ENCODE measurements at regions not wholly inside any gene's neighbourhood (a gene's known extent, or its start where the extent isn't known, plus 50 kb on each side); places are given as distances from the start of the nearest gene placed in this dataset.

DNA sequence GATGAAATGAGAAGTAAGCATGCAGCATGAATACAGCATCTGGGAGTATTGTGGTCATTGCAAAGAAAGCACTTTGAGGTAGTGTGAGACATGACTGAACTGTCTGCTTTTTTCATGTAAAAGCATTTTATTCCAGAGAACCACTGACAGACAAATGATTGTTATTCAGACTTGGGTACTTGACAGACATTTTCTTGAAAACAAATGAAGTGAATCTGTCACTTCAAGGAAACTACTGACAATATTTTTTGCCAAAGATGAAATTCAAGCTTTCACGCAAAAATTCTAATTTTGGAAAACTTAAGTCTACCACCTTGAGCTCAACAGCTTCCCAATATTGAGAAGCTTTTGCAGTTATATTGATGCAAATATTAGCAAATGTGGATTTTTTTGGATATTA lies 255.7 kb downstream of the ARL6IP6 start:
- no peaks in the 10 kb centered on the region for H3K79me2 ChIP-seq (ENCODE audit: insufficient read depth, low read depth)
- no peak overlapping the region for H3K27ac ChIP-seq
- TF ChIP-seq, protein P1, sequence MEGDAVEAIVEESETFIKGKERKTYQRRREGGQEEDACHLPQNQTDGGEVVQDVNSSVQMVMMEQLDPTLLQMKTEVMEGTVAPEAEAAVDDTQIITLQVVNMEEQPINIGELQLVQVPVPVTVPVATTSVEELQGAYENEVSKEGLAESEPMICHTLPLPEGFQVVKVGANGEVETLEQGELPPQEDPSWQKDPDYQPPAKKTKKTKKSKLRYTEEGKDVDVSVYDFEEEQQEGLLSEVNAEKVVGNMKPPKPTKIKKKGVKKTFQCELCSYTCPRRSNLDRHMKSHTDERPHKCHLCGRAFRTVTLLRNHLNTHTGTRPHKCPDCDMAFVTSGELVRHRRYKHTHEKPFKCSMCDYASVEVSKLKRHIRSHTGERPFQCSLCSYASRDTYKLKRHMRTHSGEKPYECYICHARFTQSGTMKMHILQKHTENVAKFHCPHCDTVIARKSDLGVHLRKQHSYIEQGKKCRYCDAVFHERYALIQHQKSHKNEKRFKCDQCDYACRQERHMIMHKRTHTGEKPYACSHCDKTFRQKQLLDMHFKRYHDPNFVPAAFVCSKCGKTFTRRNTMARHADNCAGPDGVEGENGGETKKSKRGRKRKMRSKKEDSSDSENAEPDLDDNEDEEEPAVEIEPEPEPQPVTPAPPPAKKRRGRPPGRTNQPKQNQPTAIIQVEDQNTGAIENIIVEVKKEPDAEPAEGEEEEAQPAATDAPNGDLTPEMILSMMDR (conservative IDR thresholded peaks at IDR 0.05; ENCODE audit: low read depth, low read length): no peak
- no peak overlapping the region for H3K9ac ChIP-seq
- no peaks in the 10 kb centered on the region for H3K27me3 ChIP-seq (ENCODE audit: insufficient read depth, low read depth)
- no peak overlapping the region for H3K4me2 ChIP-seq
- H3K4me1 ChIP-seq (ENCODE audit: low read depth, poor library complexity, severe bottlenecking): no peaks in the 10 kb centered on the region
- H3K36me3 ChIP-seq (ENCODE audit: insufficient read depth): no peaks in the 10 kb centered on the region
- H4K20me1 ChIP-seq (ENCODE audit: insufficient read depth): no peaks in the 10 kb centered on the region
- H3K4me3 ChIP-seq (IDR thresholded peaks at IDR 0.05; ENCODE audit: insufficient read depth, low read depth, low read length): no peak overlapping the region
- no peak overlapping the region for H2AFZ ChIP-seq (ENCODE audit: low read depth)

DNA sequence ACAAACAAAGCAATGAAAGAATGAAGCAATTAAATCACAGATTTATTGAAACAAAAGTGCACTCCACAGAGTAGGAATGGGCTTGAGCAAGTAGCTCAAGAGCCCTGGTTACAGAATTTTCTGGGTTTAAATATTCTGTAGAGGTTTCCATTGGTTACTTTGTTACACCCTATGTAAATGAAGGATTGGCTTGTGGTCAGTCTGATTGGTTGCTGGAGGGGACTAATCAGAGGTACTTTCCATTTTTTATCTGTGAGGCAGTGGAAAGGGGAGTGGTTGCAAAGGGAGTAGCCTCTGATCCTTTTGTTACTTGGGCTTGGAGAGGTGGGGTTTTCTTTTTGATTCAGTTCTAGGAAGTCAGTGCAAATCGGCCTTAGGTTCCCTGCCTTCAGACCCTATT lies 253.3 kb downstream of the ARL6IP6 start:
- no peaks in the 10 kb centered on the region for H3K79me2 ChIP-seq (ENCODE audit: insufficient read depth, low read depth)
- no peaks in the 10 kb centered on the region for H3K4me1 ChIP-seq (ENCODE audit: low read depth, poor library complexity, severe bottlenecking)
- no peaks in the 10 kb centered on the region for H4K20me1 ChIP-seq (ENCODE audit: insufficient read depth)
- no peak overlapping the region for H3K4me2 ChIP-seq
- H3K9ac ChIP-seq: no peak overlapping the region
- H3K4me3 ChIP-seq (IDR thresholded peaks at IDR 0.05; ENCODE audit: insufficient read depth, low read depth, low read length): no peak overlapping the region
- TF ChIP-seq, protein P1 (conservative IDR thresholded peaks at IDR 0.05; ENCODE audit: low read depth, low read length): no peak
- H3K27me3 ChIP-seq (ENCODE audit: insufficient read depth, low read depth): no peaks in the 10 kb centered on the region
- H2AFZ ChIP-seq (ENCODE audit: low read depth): no peak overlapping the region
- H3K36me3 ChIP-seq (ENCODE audit: insufficient read depth): no peaks in the 10 kb centered on the region
- H3K27ac ChIP-seq: no peak overlapping the region

DNA sequence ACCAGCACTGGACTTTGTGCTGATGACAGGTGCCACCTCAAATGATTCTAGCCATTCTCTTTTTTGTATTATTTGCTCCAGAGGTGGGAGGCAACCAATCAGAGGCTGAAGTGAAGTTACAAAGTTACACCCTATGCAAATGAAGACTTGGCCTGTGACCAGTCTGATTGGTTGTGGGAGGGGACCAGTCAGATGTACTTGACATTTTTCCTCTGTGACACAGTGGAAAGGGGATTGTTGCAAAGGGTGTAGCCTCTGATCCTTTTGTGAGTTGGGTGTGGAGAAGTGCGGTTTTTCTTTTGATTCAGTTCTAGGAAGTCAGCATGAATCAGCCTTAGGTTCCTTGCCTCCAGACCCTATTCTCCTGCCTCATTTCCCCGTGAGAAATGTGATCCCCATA lies 244.0 kb downstream of the ARL6IP6 start:
- no peaks in the 10 kb centered on the region for H3K79me2 ChIP-seq (ENCODE audit: insufficient read depth, low read depth)
- no peaks in the 10 kb centered on the region for H3K4me1 ChIP-seq (ENCODE audit: low read depth, poor library complexity, severe bottlenecking)
- H3K4me3 ChIP-seq (IDR thresholded peaks at IDR 0.05; ENCODE audit: insufficient read depth, low read depth, low read length): no peak overlapping the region
- TF ChIP-seq, protein P1 (conservative IDR thresholded peaks at IDR 0.05; ENCODE audit: low read depth, low read length): no peak
- H2AFZ ChIP-seq (ENCODE audit: low read depth): no peak overlapping the region
- no peak overlapping the region for H3K9ac ChIP-seq
- no peaks in the 10 kb centered on the region for H3K27me3 ChIP-seq (ENCODE audit: insufficient read depth, low read depth)
- no peaks in the 10 kb centered on the region for H4K20me1 ChIP-seq (ENCODE audit: insufficient read depth)
- H3K4me2 ChIP-seq: no peak overlapping the region
- no peak overlapping the region for H3K27ac ChIP-seq
- no peaks in the 10 kb centered on the region for H3K36me3 ChIP-seq (ENCODE audit: insufficient read depth)

DNA sequence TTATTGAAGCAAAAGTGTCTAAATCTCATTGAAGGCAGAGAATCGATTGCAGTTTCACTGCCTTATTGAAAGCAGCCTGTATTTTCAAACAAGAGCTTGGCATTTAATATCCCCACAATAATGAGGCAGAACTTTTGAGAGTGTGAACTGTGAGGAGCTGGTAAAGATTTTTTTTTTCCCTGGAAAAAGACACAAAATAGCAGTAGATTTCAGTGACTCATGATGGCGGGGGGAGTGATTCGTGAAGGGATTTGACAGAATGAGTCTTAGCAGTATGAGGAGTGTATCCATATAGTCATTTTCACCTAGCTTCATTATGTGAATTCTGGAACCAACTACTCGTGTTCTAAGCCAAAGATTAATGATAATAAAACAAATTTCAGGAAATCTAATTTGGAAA lies 242.9 kb downstream of the ARL6IP6 start:
- H3K4me3 ChIP-seq (IDR thresholded peaks at IDR 0.05; ENCODE audit: insufficient read depth, low read depth, low read length): no peak overlapping the region
- no peak overlapping the region for H3K27ac ChIP-seq
- H3K27me3 ChIP-seq (ENCODE audit: insufficient read depth, low read depth): no peaks in the 10 kb centered on the region
- H3K36me3 ChIP-seq (ENCODE audit: insufficient read depth): no peaks in the 10 kb centered on the region
- TF ChIP-seq, protein P1 (conservative IDR thresholded peaks at IDR 0.05; ENCODE audit: low read depth, low read length): no peak
- H3K4me2 ChIP-seq: no peak overlapping the region
- no peak overlapping the region for H2AFZ ChIP-seq (ENCODE audit: low read depth)
- H4K20me1 ChIP-seq (ENCODE audit: insufficient read depth): no peaks in the 10 kb centered on the region
- H3K79me2 ChIP-seq (ENCODE audit: insufficient read depth, low read depth): no peaks in the 10 kb centered on the region
- no peaks in the 10 kb centered on the region for H3K4me1 ChIP-seq (ENCODE audit: low read depth, poor library complexity, severe bottlenecking)
- H3K9ac ChIP-seq: no peak overlapping the region

DNA sequence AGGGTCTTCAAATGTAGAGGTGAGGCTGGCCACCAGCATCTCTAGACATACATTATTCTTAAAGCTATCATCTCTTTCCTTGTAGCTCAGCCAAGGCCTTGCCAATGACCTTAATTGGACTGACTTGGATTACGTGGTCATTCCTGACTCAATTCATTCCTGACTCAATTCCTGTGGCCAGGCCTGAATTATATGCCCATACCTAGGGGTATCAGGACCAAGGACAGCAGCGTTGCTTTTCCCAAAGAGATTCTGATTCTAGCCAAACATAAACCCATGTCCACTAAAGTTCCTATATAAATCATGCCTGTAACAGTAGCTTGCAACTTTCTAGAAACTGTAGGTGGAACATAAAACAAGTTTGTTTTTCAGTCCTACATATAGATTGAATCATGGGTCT lies 231.7 kb downstream of the ARL6IP6 start:
- TF ChIP-seq, protein P1 (conservative IDR thresholded peaks at IDR 0.05; ENCODE audit: low read depth, low read length): no peak
- no peak overlapping the region for H3K4me3 ChIP-seq (IDR thresholded peaks at IDR 0.05; ENCODE audit: insufficient read depth, low read depth, low read length)
- no peak overlapping the region for H3K4me2 ChIP-seq
- H3K27me3 ChIP-seq (ENCODE audit: insufficient read depth, low read depth): no peaks in the 10 kb centered on the region
- H3K36me3 ChIP-seq (ENCODE audit: insufficient read depth): no peaks in the 10 kb centered on the region
- no peaks in the 10 kb centered on the region for H4K20me1 ChIP-seq (ENCODE audit: insufficient read depth)
- no peaks in the 10 kb centered on the region for H3K79me2 ChIP-seq (ENCODE audit: insufficient read depth, low read depth)
- no peaks in the 10 kb centered on the region for H3K4me1 ChIP-seq (ENCODE audit: low read depth, poor library complexity, severe bottlenecking)
- no peak overlapping the region for H3K27ac ChIP-seq
- H2AFZ ChIP-seq (ENCODE audit: low read depth): no peak overlapping the region
- no peak overlapping the region for H3K9ac ChIP-seq

Measured in KMS-11 (cell line).